ENCODE measurements at regions not wholly inside any gene's neighbourhood (a gene's known extent, or its start where the extent isn't known, plus 50 kb on each side); places are given as distances from the start of the nearest gene placed in this dataset.

DNA sequence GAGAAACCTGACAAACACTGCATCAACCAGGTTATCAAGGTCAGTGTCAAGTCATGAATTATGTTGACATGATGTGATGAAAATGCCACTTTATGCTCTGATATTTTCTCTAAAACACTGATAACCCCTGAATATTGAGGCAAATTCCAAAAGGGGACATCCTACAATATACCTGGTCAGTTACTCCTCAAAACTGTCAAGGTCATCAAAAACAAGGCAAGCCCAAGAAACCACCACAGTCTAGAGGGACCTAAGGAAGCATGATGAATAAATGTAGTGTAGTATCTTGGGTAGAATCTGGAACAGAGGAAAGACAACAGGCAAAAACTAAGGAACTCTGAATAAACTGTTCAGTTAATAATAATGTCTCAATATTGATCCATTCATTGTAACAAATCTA, 275.3 kb upstream of the THRB start:
- Histone ChIP-seq H3K9ac (ENCODE audit: low read length in 5 of 5) (no peak overlapping the region), H3K27ac (ENCODE audit: low read depth, low read length) (no peak overlapping the region), H3K27me3 (ENCODE audit: control insufficient read depth in 5 of 5, insufficient read depth in 4 of 5, low read length in 5 of 5) (no peaks in the 10 kb centered on the region), H3K4me3 (ENCODE audit: low read depth in 1 of 5, low read length in 5 of 5) (no peak overlapping the region), H3K36me3 (ENCODE audit: control insufficient read depth in 5 of 5, insufficient read depth in 5 of 5, low read length in 5 of 5) (no peaks in the 10 kb centered on the region), H3K9me3 (ENCODE audit: control insufficient read depth in 5 of 5, low read length in 5 of 5) (no peaks in the 10 kb centered on the region), H3K4me1 (ENCODE audit: control insufficient read depth in 5 of 5, insufficient read depth in 5 of 5, low read length in 5 of 5) (no peaks in the 10 kb centered on the region)

- H3K27ac ChIP-seq (ENCODE audit: low read depth, low read length), result no peak overlapping the region
- H3K4me3 ChIP-seq (ENCODE audit: low read depth in 1 of 5, low read length in 5 of 5), result no peak overlapping the region
- H3K4me1 ChIP-seq (ENCODE audit: control insufficient read depth in 5 of 5, insufficient read depth in 5 of 5, low read length in 5 of 5), result no peaks in the 10 kb centered on the region
- no peaks in the 10 kb centered on the region for H3K9me3 ChIP-seq (ENCODE audit: control insufficient read depth in 5 of 5, low read length in 5 of 5)
- H3K36me3 ChIP-seq (ENCODE audit: control insufficient read depth in 5 of 5, insufficient read depth in 5 of 5, low read length in 5 of 5), result no peaks in the 10 kb centered on the region
- H3K9ac ChIP-seq (ENCODE audit: low read length in 5 of 5), result no peak overlapping the region
- H3K27me3 ChIP-seq (ENCODE audit: control insufficient read depth in 5 of 5, insufficient read depth in 4 of 5, low read length in 5 of 5), result no peaks in the 10 kb centered on the region
Observed at GRCh38 chr3:24773798-24774197, 279.1 kb upstream of the THRB start.

DNA sequence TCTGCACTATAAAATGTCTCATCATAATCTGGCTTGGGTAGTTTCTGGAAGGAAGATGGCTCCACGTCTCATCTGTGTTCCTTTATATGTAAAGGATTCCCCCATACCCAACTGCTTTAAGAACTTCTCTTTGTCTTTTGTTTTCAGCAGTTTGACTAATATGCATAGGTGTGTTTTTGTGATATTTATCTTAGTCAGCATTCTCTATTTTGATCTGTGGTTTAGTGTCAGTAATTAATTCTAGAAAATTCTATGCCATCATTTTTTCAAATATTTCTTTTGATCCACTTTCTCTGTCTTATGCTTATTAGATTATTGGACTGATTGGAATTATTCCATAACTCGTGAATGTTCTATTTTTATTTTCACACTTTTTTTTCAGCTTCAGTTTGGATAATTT, 286.3 kb upstream of the THRB start:
- no peak overlapping the region for H3K4me3 ChIP-seq (ENCODE audit: low read depth in 1 of 5, low read length in 5 of 5)
- H3K4me1 ChIP-seq (ENCODE audit: control insufficient read depth in 5 of 5, insufficient read depth in 5 of 5, low read length in 5 of 5), result no peaks in the 10 kb centered on the region
- no peaks in the 10 kb centered on the region for H3K36me3 ChIP-seq (ENCODE audit: control insufficient read depth in 5 of 5, insufficient read depth in 5 of 5, low read length in 5 of 5)
- no peak overlapping the region for H3K27ac ChIP-seq (ENCODE audit: low read depth, low read length)
- no peak overlapping the region for H3K9ac ChIP-seq (ENCODE audit: low read length in 5 of 5)
- H3K27me3 ChIP-seq (ENCODE audit: control insufficient read depth in 5 of 5, insufficient read depth in 4 of 5, low read length in 5 of 5), result no peaks in the 10 kb centered on the region
- H3K9me3 ChIP-seq (ENCODE audit: control insufficient read depth in 5 of 5, low read length in 5 of 5), result peaks cover 5 to 13% (median 9%) of the 10 kb centered on the region in 5 donors

GRCh38 chr3:24781454-24781853, 286.8 kb upstream of the THRB start:
- Histone ChIP-seq H3K4me1 (ENCODE audit: control insufficient read depth in 5 of 5, insufficient read depth in 5 of 5, low read length in 5 of 5) (no peaks in the 10 kb centered on the region), H3K4me3 (ENCODE audit: low read depth in 1 of 5, low read length in 5 of 5) (no peak overlapping the region), H3K27ac (ENCODE audit: low read depth, low read length) (no peak overlapping the region), H3K36me3 (ENCODE audit: control insufficient read depth in 5 of 5, insufficient read depth in 5 of 5, low read length in 5 of 5) (no peaks in the 10 kb centered on the region), H3K9me3 (ENCODE audit: control insufficient read depth in 5 of 5, low read length in 5 of 5) (peaks cover 5 to 13% (median 9%) of the 10 kb centered on the region in 5 donors), H3K9ac (ENCODE audit: low read length in 5 of 5) (no peak overlapping the region), H3K27me3 (ENCODE audit: control insufficient read depth in 5 of 5, insufficient read depth in 4 of 5, low read length in 5 of 5) (no peaks in the 10 kb centered on the region)

GRCh38 chr3:24793896-24794295, 299.2 kb upstream of the THRB start:
- H3K27ac ChIP-seq (ENCODE audit: low read depth, low read length), result no peak overlapping the region
- H3K9me3 ChIP-seq (ENCODE audit: control insufficient read depth in 5 of 5, low read length in 5 of 5), result no peaks in the 10 kb centered on the region
- H3K36me3 ChIP-seq (ENCODE audit: control insufficient read depth in 5 of 5, insufficient read depth in 5 of 5, low read length in 5 of 5), result no peaks in the 10 kb centered on the region
- no peak overlapping the region for H3K9ac ChIP-seq (ENCODE audit: low read length in 5 of 5)
- no peaks in the 10 kb centered on the region for H3K4me1 ChIP-seq (ENCODE audit: control insufficient read depth in 5 of 5, insufficient read depth in 5 of 5, low read length in 5 of 5)
- H3K27me3 ChIP-seq (ENCODE audit: control insufficient read depth in 5 of 5, insufficient read depth in 4 of 5, low read length in 5 of 5), result no peaks in the 10 kb centered on the region
- no peak overlapping the region for H3K4me3 ChIP-seq (ENCODE audit: low read depth in 1 of 5, low read length in 5 of 5)

DNA sequence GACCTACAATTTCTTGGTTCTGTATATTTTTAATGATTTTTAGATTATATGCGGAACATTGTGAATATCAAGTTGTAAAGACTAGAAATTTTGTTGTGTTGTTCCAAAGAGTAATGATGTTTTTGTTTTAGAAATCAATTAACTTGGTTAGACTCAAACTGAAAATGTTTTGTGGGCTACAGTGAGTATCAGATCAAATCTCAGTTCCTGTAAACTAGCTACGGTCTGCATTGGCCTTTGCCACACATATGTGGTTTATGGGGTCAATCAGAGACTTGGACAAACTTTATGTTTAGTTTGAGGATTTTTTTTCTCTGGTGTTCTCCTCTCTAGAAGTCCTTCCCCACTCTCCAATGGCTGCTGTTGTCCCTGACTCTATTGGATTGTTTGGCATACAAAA, 308.0 kb upstream of the THRB start:
- no peaks in the 10 kb centered on the region for H3K36me3 ChIP-seq (ENCODE audit: control insufficient read depth in 5 of 5, insufficient read depth in 5 of 5, low read length in 5 of 5)
- H3K4me1 ChIP-seq (ENCODE audit: control insufficient read depth in 5 of 5, insufficient read depth in 5 of 5, low read length in 5 of 5), result no peaks in the 10 kb centered on the region
- H3K27ac ChIP-seq (ENCODE audit: low read depth, low read length), result no peak overlapping the region
- no peaks in the 10 kb centered on the region for H3K27me3 ChIP-seq (ENCODE audit: control insufficient read depth in 5 of 5, insufficient read depth in 4 of 5, low read length in 5 of 5)
- H3K9me3 ChIP-seq (ENCODE audit: control insufficient read depth in 5 of 5, low read length in 5 of 5), result no peaks in the 10 kb centered on the region
- H3K4me3 ChIP-seq (ENCODE audit: low read depth in 1 of 5, low read length in 5 of 5), result no peak overlapping the region
- no peak overlapping the region for H3K9ac ChIP-seq (ENCODE audit: low read length in 5 of 5)

GRCh38 chr3:24804095-24804494, 309.4 kb upstream of the THRB start:
- Histone ChIP-seq H3K27ac (ENCODE audit: low read depth, low read length) (no peak overlapping the region), H3K9me3 (ENCODE audit: control insufficient read depth in 5 of 5, low read length in 5 of 5) (no peaks in the 10 kb centered on the region), H3K9ac (ENCODE audit: low read length in 5 of 5) (no peak overlapping the region), H3K36me3 (ENCODE audit: control insufficient read depth in 5 of 5, insufficient read depth in 5 of 5, low read length in 5 of 5) (no peaks in the 10 kb centered on the region), H3K4me1 (ENCODE audit: control insufficient read depth in 5 of 5, insufficient read depth in 5 of 5, low read length in 5 of 5) (no peaks in the 10 kb centered on the region), H3K4me3 (ENCODE audit: low read depth in 1 of 5, low read length in 5 of 5) (no peak overlapping the region), H3K27me3 (ENCODE audit: control insufficient read depth in 5 of 5, insufficient read depth in 4 of 5, low read length in 5 of 5) (no peaks in the 10 kb centered on the region)

DNA sequence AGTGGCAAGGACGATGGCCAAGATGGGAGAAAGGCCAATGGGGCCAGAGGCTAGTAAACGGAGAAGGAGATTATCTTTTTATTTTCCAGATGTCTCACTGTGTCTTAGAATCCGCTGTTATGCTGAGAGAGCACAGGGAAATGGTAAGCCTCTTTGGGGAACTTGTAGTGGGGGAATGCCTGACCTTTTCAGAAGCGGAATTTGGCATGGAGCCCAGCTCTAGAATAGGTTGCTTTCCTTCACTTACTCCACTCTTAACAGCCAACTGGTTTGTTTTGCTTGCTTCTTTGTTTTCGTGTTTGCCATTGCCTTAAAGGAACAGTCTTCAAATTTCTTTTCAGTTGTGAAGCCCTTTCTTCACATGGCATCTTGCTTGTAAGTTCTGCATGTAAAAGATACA, 316.2 kb upstream of the THRB start:
- Histone ChIP-seq H3K27ac (ENCODE audit: low read depth, low read length) (no peak overlapping the region), H3K36me3 (ENCODE audit: control insufficient read depth in 5 of 5, insufficient read depth in 5 of 5, low read length in 5 of 5) (no peaks in the 10 kb centered on the region), H3K9me3 (ENCODE audit: control insufficient read depth in 5 of 5, low read length in 5 of 5) (no peaks in the 10 kb centered on the region), H3K4me3 (ENCODE audit: low read depth in 1 of 5, low read length in 5 of 5) (no peak overlapping the region), H3K27me3 (ENCODE audit: control insufficient read depth in 5 of 5, insufficient read depth in 4 of 5, low read length in 5 of 5) (no peaks in the 10 kb centered on the region), H3K9ac (ENCODE audit: low read length in 5 of 5) (no peak overlapping the region), H3K4me1 (ENCODE audit: control insufficient read depth in 5 of 5, insufficient read depth in 5 of 5, low read length in 5 of 5) (no peaks in the 10 kb centered on the region)

DNA sequence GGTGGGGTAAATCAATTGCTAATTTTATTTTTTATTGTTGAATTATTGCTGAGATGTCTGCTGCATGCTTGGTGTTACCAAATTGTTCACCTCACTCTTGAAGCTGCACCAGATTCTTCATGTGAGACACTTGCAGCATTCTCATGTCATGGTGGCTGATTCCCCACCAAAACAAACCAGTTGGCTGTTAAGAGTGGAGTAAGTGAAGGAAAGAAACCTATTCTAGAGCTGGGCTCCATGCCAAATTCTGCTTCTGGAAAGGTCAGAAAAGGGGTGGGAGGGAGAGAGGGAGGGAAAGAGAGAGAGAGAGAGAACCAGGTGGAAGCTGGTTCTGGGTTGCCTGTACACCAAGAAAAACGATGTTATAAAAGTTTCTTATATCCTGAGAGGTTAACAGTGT, 317.5 kb upstream of the THRB start:
- no peak overlapping the region for H3K9ac ChIP-seq (ENCODE audit: low read length in 5 of 5)
- no peak overlapping the region for H3K4me3 ChIP-seq (ENCODE audit: low read depth in 1 of 5, low read length in 5 of 5)
- no peaks in the 10 kb centered on the region for H3K4me1 ChIP-seq (ENCODE audit: control insufficient read depth in 5 of 5, insufficient read depth in 5 of 5, low read length in 5 of 5)
- H3K27ac ChIP-seq (ENCODE audit: low read depth, low read length), result no peak overlapping the region
- no peaks in the 10 kb centered on the region for H3K36me3 ChIP-seq (ENCODE audit: control insufficient read depth in 5 of 5, insufficient read depth in 5 of 5, low read length in 5 of 5)
- no peaks in the 10 kb centered on the region for H3K27me3 ChIP-seq (ENCODE audit: control insufficient read depth in 5 of 5, insufficient read depth in 4 of 5, low read length in 5 of 5)
- H3K9me3 ChIP-seq (ENCODE audit: control insufficient read depth in 5 of 5, low read length in 5 of 5), result no peaks in the 10 kb centered on the region

- H3K36me3 ChIP-seq (ENCODE audit: control insufficient read depth in 5 of 5, insufficient read depth in 5 of 5, low read length in 5 of 5), result no peaks in the 10 kb centered on the region
- H3K9me3 ChIP-seq (ENCODE audit: control insufficient read depth in 5 of 5, low read length in 5 of 5), result peaks cover 0 to 5% (median 3%) of the 10 kb centered on the region in 5 donors
- H3K9ac ChIP-seq (ENCODE audit: low read length in 5 of 5), result no peak overlapping the region
- H3K4me1 ChIP-seq (ENCODE audit: control insufficient read depth in 5 of 5, insufficient read depth in 5 of 5, low read length in 5 of 5), result no peaks in the 10 kb centered on the region
- no peak overlapping the region for H3K4me3 ChIP-seq (ENCODE audit: low read depth in 1 of 5, low read length in 5 of 5)
- H3K27me3 ChIP-seq (ENCODE audit: control insufficient read depth in 5 of 5, insufficient read depth in 4 of 5, low read length in 5 of 5), result no peaks in the 10 kb centered on the region
- no peak overlapping the region for H3K27ac ChIP-seq (ENCODE audit: low read depth, low read length)
Observed at GRCh38 chr3:24818055-24818454, 323.4 kb upstream of the THRB start.

- Histone ChIP-seq H3K27ac (ENCODE audit: low read depth, low read length) (no peak overlapping the region), H3K9me3 (ENCODE audit: control insufficient read depth in 5 of 5, low read length in 5 of 5) (no peaks in the 10 kb centered on the region), H3K9ac (ENCODE audit: low read length in 5 of 5) (no peak overlapping the region)
Observed at GRCh38 chr3:24828011-24828410, 333.4 kb upstream of the THRB start.

More at GRCh38 chr3:24828011-24828410, 333.4 kb upstream of the THRB start:
- H3K4me3 ChIP-seq (ENCODE audit: low read depth in 1 of 5, low read length in 5 of 5), result no peak overlapping the region
- peaks cover 0 to 14% (median 11%) of the 10 kb centered on the region in 5 donors for H3K27me3 ChIP-seq (ENCODE audit: control insufficient read depth in 5 of 5, insufficient read depth in 4 of 5, low read length in 5 of 5)
- H3K36me3 ChIP-seq (ENCODE audit: control insufficient read depth in 5 of 5, insufficient read depth in 5 of 5, low read length in 5 of 5), result no peaks in the 10 kb centered on the region
- peaks cover 0 to 19% (median 15%) of the 10 kb centered on the region in 5 donors for H3K4me1 ChIP-seq (ENCODE audit: control insufficient read depth in 5 of 5, insufficient read depth in 5 of 5, low read length in 5 of 5)
